ENCODE measurements at regions not wholly inside any gene's neighbourhood (a gene's known extent, or its start where the extent isn't known, plus 50 kb on each side); places are given as distances from the start of the nearest gene placed in this dataset.

DNA sequence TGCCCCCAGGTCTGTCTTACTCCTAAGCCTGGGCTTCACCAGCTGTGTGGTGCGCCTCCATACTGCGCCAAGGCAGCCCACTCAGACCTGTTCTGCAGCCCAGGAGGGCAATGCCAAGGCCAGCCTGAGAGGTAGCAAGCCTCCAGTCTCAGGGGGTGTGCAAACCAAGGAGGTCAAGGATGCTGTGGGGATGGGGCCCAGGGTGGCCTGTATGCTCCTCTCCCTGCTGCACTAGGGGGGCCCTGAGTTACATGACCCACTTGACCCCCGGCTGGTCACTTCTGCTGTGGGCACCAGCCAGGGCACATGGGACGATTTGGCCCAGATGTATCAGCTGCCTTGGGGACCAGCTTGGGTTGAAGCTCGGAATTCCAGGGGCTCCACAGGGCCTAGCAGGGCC, 70.0 kb upstream of the SLC6A6 start:
- peak overlapping the region; percentile 84; the same call in 1 of the 2 replicates for H2BK15ac ChIP-seq (ENCODE audit: low read length)
- FAIRE-seq, result no peak

More for the DNA sequence above, 70.0 kb upstream of the SLC6A6 start:
- no peak overlapping the region for H3K18ac ChIP-seq (ENCODE audit: extremely low read depth, low read length)
- no peak overlapping the region for H4K8ac ChIP-seq (ENCODE audit: extremely low read depth, insufficient read depth, low read length)
- H3K27me3 ChIP-seq (replicated peaks in 1 of 4; ENCODE audit: control insufficient read depth in 3 of 4, extremely low read depth in 1 of 4, insufficient read depth in 3 of 4, low read length in 3 of 4), result peaks cover 0 to 4% (median 0%) of the 10 kb centered on the region in 4 experiments; a peak in 1 of 7 replicates
- no peaks in the 10 kb centered on the region; the same call in 1 of the 2 replicates for H3K79me1 ChIP-seq (ENCODE audit: low read depth, low read length)
- H3K9ac ChIP-seq (replicated peaks in 1 of 4; ENCODE audit: extremely low read depth in 1 of 4, low read depth in 3 of 4, low read length in 3 of 4), result no peak overlapping the region
- no peak overlapping the region for H2AFZ ChIP-seq (ENCODE audit: low read length)
- H3K56ac ChIP-seq (replicated peaks; ENCODE audit: insufficient read length, low read depth, low read length), result no peak overlapping the region
- POLR2A ChIA-PET (ENCODE audit: partially characterized antibody), result no interaction called here
- no peak overlapping the region for H2BK120ac ChIP-seq (replicated peaks; ENCODE audit: low read depth, low read length)
- no peak overlapping the region for H3K4ac ChIP-seq (replicated peaks; ENCODE audit: insufficient read length, low read depth, low read length)
- peak overlapping the region; percentile 83 for H4K91ac ChIP-seq (replicated peaks; ENCODE audit: insufficient read length, low read length)
- H3K23ac ChIP-seq (ENCODE audit: insufficient read length), result no peak overlapping the region
- no peak overlapping the region for H2BK5ac ChIP-seq (ENCODE audit: low read depth, low read length)
- DNase-seq (ENCODE audit: low read depth in 1 of 2, low spot score in 2 of 2), result no peak
- 93% methylated on average over 5 of the region's 5 CpGs; no CpG with 5 or more reads in 1 of the 2 experiments for WGBS, 2 experiments (ENCODE audit: extremely low coverage in 1 of 2, insufficient coverage in 1 of 2, insufficient read length in 1 of 2, insufficient replicate concordance in 2 of 2, low coverage in 1 of 2, low lambda C conversion rate in 2 of 2, missing lambda C conversion rate in 1 of 2)
- no peak overlapping the region for H3K4me2 ChIP-seq (ENCODE audit: insufficient read depth in 1 of 2, low read depth in 2 of 2, low read length in 2 of 2)
- peak overlapping the region; percentile 60; the same call in 1 of the 2 replicates for H2BK12ac ChIP-seq (ENCODE audit: low read depth, low read length)
- TF ChIP-seq NRF1 (IDR thresholded peaks at IDR 0.05; ENCODE audit: low read depth, low read length) (no peak), CHD2 (IDR thresholded peaks at IDR 0.05; ENCODE audit: low read length) (no peak), CTBP2 (IDR thresholded peaks at IDR 0.05; ENCODE audit: borderline replicate concordance, insufficient read depth, insufficient read length, low read length) (no peak), BACH1 (IDR thresholded peaks at IDR 0.05; ENCODE audit: low read length) (no peak), YY1 (IDR thresholded peaks at IDR 0.05; ENCODE audit: low read depth, low read length) (no peak)
- peaks cover 1 to 23% (median 6%) of the 10 kb centered on the region in 4 experiments; a peak in 6 of 7 replicates for H3K4me1 ChIP-seq (replicated peaks in 1 of 4; ENCODE audit: control insufficient read depth in 3 of 4, insufficient read depth in 4 of 4, low read length in 3 of 4)
- peak overlapping the region; percentile 88 for H2BK20ac ChIP-seq (ENCODE audit: low read length)
- no peak overlapping the region for H2AK5ac ChIP-seq (ENCODE audit: low read depth, low read length)
- no peak overlapping the region for H4K5ac ChIP-seq (ENCODE audit: insufficient read length, low read depth, low read length)
- H3K9me3 ChIP-seq (ENCODE audit: insufficient read depth in 2 of 2, low read depth in 1 of 2, low read length in 1 of 2), result no peaks in the 10 kb centered on the region
- no peak overlapping the region for H3K27ac ChIP-seq (ENCODE audit: low read depth, low read length)
- CTCF ChIA-PET (ENCODE audit: partially characterized antibody), result interaction anchor here (1.1 to 1.3 kb wide), 2 partner anchors 13 to 36 kb away, joined by 4 to 5 read pairs; no protein-coding TSS in a partner anchor
- H3K14ac ChIP-seq (ENCODE audit: insufficient read length), result no peak overlapping the region
- H4K20me1 ChIP-seq (replicated peaks in 1 of 2; ENCODE audit: control insufficient read depth in 1 of 2, insufficient read depth in 2 of 2, low read length in 2 of 2), result no peaks in the 10 kb centered on the region
- no peaks in the 10 kb centered on the region for H3K36me3 ChIP-seq (ENCODE audit: control insufficient read depth in 2 of 4, insufficient read depth in 4 of 4, low read length in 3 of 4)
- no peak overlapping the region for H3K4me3 ChIP-seq (ENCODE audit: extremely low read depth in 1 of 4, insufficient read depth in 2 of 4, low read depth in 3 of 4, low read length in 4 of 4)
- no peaks in the 10 kb centered on the region for H3K23me2 ChIP-seq (ENCODE audit: low read depth, low read length)
- no peaks in the 10 kb centered on the region for H3K79me2 ChIP-seq (ENCODE audit: control insufficient read depth in 1 of 2, insufficient read depth in 2 of 2, low read length in 2 of 2)

Measured in H1 (cell line).